Large intestine (tissue), 3 donors: ENCODE measurements at regions not wholly inside any gene's neighbourhood (a gene's known extent, or its start where the extent isn't known, plus 50 kb on each side); places are given as distances from the start of the nearest gene placed in this dataset.

ENCODE experiments used
- DNase-seq, 2 donors: peaks; one replicate each; pipeline versions ENCODE4 v3.0.0 to v3.0.0-alpha.2; 2013
- H3K27ac ChIP-seq: one replicate; pipeline ENCODE4 v1.5.1; 2013; ENCODE audit warnings: low read length
- H3K27me3 ChIP-seq: 2 replicates; pipeline ENCODE4 v1.6.1; 2013; ENCODE audit warnings: low read length; ENCODE audit not compliant: control insufficient read depth, insufficient read depth
- H3K36me3 ChIP-seq: 2 replicates; pipeline ENCODE4 v1.6.1; 2013; ENCODE audit warnings: low read length; ENCODE audit not compliant: control insufficient read depth, insufficient read depth
- H3K4me1 ChIP-seq: one replicate; pipeline ENCODE4 v1.6.1; 2013; ENCODE audit warnings: low read length; ENCODE audit not compliant: control insufficient read depth, insufficient read depth
- H3K4me3 ChIP-seq: one replicate; pipeline ENCODE4 v1.5.1; 2013; ENCODE audit warnings: low read length
- H3K9me3 ChIP-seq: one replicate; pipeline ENCODE4 v1.6.1; 2013; ENCODE audit warnings: mild to moderate bottlenecking, low read depth, low read length, moderate library complexity; ENCODE audit not compliant: control insufficient read depth
- WGBS: methylation state at CpG from one replicate; pipeline ENCODE4 v1.1.5; 2013; ENCODE audit warnings: low lambda C conversion rate; ENCODE audit not compliant: insufficient coverage; 5-methylcytosine and 5-hydroxymethylcytosine counted together

DNA sequence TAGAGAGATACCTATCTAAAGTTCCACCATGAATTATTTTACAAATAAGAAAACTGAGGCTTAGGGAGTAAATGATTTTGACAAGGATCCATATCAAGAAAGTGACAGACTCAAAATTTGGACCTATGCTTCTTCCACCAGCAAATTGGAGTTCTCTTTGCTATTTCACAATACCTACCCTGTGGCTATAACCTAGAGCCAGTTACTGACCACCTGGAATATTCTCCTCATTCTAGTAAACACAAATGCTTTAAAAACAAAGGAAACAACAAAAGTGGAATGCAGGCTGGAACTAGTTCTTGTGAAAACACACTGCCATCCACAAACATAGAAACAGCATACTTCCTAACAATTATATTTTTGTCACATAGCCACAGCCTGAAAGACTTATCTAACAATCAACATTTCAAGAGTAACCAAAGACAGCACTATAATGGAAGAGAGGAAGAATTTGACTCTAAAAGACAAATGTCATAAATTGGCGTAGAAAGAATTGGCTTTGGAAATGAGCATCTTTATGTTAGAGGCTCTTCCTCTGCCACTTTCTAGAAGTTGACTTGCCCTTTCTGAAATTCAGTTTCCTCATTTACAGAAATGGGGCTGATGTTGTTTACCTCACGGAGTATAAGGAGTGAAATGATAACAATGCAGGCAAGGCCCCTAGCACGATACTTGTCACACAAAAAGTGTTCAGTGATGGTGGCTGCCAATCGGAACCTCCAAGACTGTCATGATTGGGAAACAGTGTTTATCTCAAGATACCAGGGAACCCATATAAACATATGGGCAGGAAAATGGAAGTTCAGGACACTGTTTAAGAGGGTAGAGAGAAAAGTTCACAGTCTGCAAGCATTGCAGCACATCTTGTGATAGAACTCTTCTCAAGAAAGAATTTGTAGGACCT is 138.6 kb upstream of the LGR5 start:
- Histone ChIP-seq H3K4me1 (no peaks in the 10 kb centered on the region), H3K27ac (no peak overlapping the region), H3K9me3 (no peaks in the 10 kb centered on the region), H3K27me3 (no peaks in the 10 kb centered on the region), H3K4me3 (no peak overlapping the region), H3K36me3 (no peaks in the 10 kb centered on the region)
- DNase-seq = no peak
- WGBS = 100% methylated on average over 1 of the region's 4 CpGs

- Histone ChIP-seq H3K27ac (no peak overlapping the region), H3K4me1 (no peaks in the 10 kb centered on the region), H3K27me3 (no peaks in the 10 kb centered on the region), H3K9me3 (no peaks in the 10 kb centered on the region), H3K36me3 (no peaks in the 10 kb centered on the region), H3K4me3 (no peak overlapping the region)
- 80% methylated on average over 2 of the region's 6 CpGs for WGBS
- DNase-seq = no peak
Measured at GRCh38 chr12:71299541-71300376, 139.8 kb upstream of the LGR5 start.

DNA sequence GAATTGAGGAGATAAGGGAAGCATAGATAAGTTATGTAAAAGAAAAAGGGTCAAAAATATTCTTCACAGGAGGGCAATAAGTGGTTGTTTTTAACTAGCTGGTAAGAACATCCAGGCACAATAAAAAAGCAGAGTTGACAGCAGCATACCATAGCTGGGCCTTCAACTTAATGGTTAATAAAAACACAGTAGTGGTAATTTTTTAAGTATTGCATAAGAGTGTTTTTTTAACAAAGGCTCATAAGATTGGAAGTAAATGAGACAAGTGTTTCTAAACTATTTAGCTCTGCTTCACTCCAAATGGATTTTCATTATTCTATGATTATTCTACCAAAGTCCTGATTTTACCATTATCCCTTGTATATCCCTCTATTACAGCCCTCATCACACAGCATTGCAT is 140.1 kb upstream of the TSPAN8 start:
- Histone ChIP-seq H3K36me3 (no peaks in the 10 kb centered on the region), H3K27me3 (no peaks in the 10 kb centered on the region), H3K4me1 (no peaks in the 10 kb centered on the region), H3K9me3 (no peaks in the 10 kb centered on the region), H3K27ac (no peak overlapping the region), H3K4me3 (no peak overlapping the region)
- no peak for DNase-seq

GRCh38 chr12:71295953-71296352 is 138.2 kb upstream of the TSPAN8 start:
- H3K36me3 ChIP-seq = no peaks in the 10 kb centered on the region
- H3K9me3 ChIP-seq = no peaks in the 10 kb centered on the region
- H3K27ac ChIP-seq = no peak overlapping the region
- no peak overlapping the region for H3K4me3 ChIP-seq
- no peak for DNase-seq
- WGBS = no CpG with 5 or more reads among the region's 1 CpG
- H3K4me1 ChIP-seq = no peaks in the 10 kb centered on the region
- H3K27me3 ChIP-seq = no peaks in the 10 kb centered on the region

- H3K27me3 ChIP-seq = no peaks in the 10 kb centered on the region
- H3K27ac ChIP-seq = no peak overlapping the region
- no peaks in the 10 kb centered on the region for H3K36me3 ChIP-seq
- no peaks in the 10 kb centered on the region for H3K4me1 ChIP-seq
- no peak for DNase-seq
- 100% methylated on average over 2 of the region's 2 CpGs for WGBS
- H3K4me3 ChIP-seq = no peak overlapping the region
- H3K9me3 ChIP-seq = peaks cover 8% of the 10 kb centered on the region
Measured at GRCh38 chr12:71291746-71292145, 133.9 kb upstream of the TSPAN8 start.

DNA sequence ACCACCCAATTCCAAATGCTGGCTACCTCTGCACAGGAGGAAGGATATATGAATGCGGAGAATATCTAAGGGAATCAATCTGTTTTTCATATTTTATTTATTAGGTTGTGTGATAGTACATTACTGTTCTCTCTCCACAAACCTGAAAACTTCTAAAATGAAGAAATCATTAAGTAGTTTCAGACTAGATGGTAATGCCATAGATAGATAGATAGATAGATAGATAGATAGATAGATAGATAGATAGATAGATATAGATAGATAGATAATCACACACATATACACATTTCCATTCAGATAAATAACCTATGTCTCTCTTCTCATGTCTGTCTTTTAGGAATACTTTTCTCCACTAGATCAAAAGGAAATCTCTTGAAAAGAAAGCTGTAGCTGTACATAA is 126.1 kb upstream of the TSPAN8 start:
- DNase-seq = no peak
- Histone ChIP-seq H3K36me3 (no peaks in the 10 kb centered on the region), H3K27ac (no peak overlapping the region), H3K4me1 (no peaks in the 10 kb centered on the region), H3K4me3 (no peak overlapping the region), H3K27me3 (no peaks in the 10 kb centered on the region), H3K9me3 (no peaks in the 10 kb centered on the region)
- WGBS = no CpG with 5 or more reads among the region's 1 CpG

DNA sequence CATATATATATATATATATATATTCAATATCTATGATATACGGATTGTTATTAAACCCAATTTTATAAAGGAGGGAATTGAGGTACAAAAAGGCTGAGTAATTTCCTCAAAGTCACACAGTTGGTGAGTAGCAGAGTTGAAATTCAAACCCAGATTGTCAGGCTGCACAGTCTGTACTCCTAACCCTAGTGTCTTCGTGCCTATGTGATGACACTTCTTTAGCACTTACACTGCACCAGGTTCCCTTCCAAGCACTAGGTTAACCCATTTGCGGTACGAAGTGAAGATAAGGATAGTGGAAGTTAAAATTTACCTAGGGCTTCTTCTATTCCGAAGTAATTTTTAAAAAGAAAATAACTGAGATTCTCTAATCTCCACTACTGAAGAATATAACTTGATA is 125.1 kb upstream of the TSPAN8 start:
- Histone ChIP-seq H3K4me1 (no peaks in the 10 kb centered on the region), H3K27me3 (no peaks in the 10 kb centered on the region), H3K36me3 (no peaks in the 10 kb centered on the region), H3K9me3 (no peaks in the 10 kb centered on the region), H3K4me3 (no peak overlapping the region), H3K27ac (no peak overlapping the region)
- DNase-seq = no peak
- WGBS = 53% methylated on average over 2 of the region's 5 CpGs

DNA sequence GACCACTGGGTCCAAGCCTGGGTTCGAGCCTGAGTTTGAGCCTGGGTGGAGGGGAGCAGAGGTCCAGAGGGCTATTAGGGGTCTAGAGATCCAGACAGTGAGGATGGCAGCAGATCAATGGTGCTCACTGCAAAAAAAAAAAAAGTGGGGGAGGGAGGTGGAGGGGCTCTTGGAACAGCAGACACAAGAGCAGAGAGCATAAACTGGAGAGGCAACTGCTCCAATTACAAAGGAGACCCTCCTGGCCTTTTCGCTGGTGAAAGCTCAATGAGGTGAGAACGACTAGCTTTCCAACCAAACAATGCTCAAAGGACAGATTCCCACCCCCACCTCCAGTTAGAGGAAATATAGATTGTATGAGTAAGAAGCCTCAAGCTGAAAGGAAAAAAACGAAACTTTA is 124.2 kb upstream of the TSPAN8 start:
- no peak overlapping the region for H3K27ac ChIP-seq
- WGBS = 80% methylated on average over 1 of the region's 4 CpGs
- no peaks in the 10 kb centered on the region for H3K9me3 ChIP-seq
- no peaks in the 10 kb centered on the region for H3K36me3 ChIP-seq
- no peak for DNase-seq
- no peaks in the 10 kb centered on the region for H3K4me1 ChIP-seq
- H3K4me3 ChIP-seq = no peak overlapping the region
- H3K27me3 ChIP-seq = no peaks in the 10 kb centered on the region

DNA sequence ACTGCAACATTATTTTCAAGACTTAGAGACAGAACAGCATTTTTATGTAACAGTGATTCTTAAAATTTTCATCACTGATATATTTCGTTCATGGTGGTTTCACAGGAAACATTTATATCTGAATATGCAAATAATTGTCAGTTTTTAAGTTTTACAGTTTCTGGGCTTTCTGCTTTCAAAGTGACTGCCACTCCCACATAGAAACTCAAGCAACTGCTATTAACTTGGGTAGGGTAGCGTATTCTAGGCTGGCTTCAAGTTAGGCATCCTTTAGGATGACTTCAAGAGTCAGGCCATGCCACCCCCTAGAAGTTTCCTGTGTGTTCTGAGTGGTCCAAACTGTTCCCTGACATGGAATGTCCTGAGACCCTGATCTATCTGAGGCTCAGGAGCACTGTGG is 123.6 kb upstream of the TSPAN8 start:
- 100% methylated on average over 1 of the region's 2 CpGs for WGBS
- no peak for DNase-seq
- Histone ChIP-seq H3K27ac (no peak overlapping the region), H3K36me3 (no peaks in the 10 kb centered on the region), H3K9me3 (no peaks in the 10 kb centered on the region), H3K4me3 (no peak overlapping the region), H3K27me3 (no peaks in the 10 kb centered on the region), H3K4me1 (no peaks in the 10 kb centered on the region)

DNA sequence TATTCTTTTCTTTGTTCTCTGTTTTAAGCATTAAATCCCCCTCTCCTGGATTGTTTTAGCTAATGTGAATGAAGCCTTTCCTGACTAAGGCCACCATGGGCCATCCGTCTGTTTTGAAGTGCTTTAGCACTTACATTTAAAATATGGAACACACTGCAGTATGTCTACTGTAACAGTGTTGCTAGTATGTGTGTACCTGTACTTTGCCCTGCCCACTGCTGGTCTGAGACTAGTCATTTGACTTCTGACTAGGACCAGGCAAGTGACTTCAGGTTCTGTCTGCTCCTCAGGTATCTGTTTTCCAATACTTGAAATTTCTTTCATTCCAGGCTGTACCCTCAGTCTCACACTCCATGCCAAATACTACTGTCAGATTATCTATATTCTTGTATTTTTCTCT is 120.1 kb upstream of the TSPAN8 start:
- H3K27me3 ChIP-seq = no peaks in the 10 kb centered on the region
- no peak overlapping the region for H3K27ac ChIP-seq
- no CpG with 5 or more reads among the region's 1 CpG for WGBS
- H3K4me3 ChIP-seq = no peak overlapping the region
- no peaks in the 10 kb centered on the region for H3K9me3 ChIP-seq
- H3K4me1 ChIP-seq = no peaks in the 10 kb centered on the region
- DNase-seq = peak; percentile 6 to 38
- no peaks in the 10 kb centered on the region for H3K36me3 ChIP-seq
